H9 (cell line): ENCODE measurements at regions not wholly inside any gene's neighbourhood (a gene's known extent, or its start where the extent isn't known, plus 50 kb on each side); places are given as distances from the start of the nearest gene placed in this dataset.

Experiments used
- DNase-seq: peaks from one replicate; pipeline ENCODE4 v3.0.0-alpha.2; 2017
- H2AFZ ChIP-seq: one replicate; pipeline ENCODE4 v1.6.1; 2013; ENCODE audit warnings: mild to moderate bottlenecking, low read length, control low read depth, moderate library complexity
- H2AK5ac ChIP-seq: 2 replicates; pipeline ENCODE4 v1.6.1; 2013; ENCODE audit warnings: low read length, control low read depth, mixed read lengths; ENCODE audit not compliant: insufficient read length
- H2BK120ac ChIP-seq: one replicate; pipeline ENCODE4 v1.6.1; 2013; ENCODE audit warnings: low read depth, mild to moderate bottlenecking, low read length, control low read depth, inconsistent platforms; ENCODE audit not compliant: poor library complexity, severe bottlenecking
- H2BK12ac ChIP-seq: 2 replicates; pipeline ENCODE4 v1.6.1; 2013; ENCODE audit warnings: low read length, control low read depth, mixed read lengths, low read depth; ENCODE audit not compliant: insufficient read length
- H2BK15ac ChIP-seq: 2 replicates; pipeline ENCODE4 v1.6.1; 2013; ENCODE audit warnings: low read depth, low read length, control low read depth
- H2BK20ac ChIP-seq: one replicate; pipeline ENCODE4 v1.6.1; 2013; ENCODE audit warnings: low read depth, mild to moderate bottlenecking, low read length, control low read depth, inconsistent platforms; ENCODE audit not compliant: poor library complexity, severe bottlenecking
- H2BK5ac ChIP-seq: 2 replicates; pipeline ENCODE4 v1.6.1; 2013; ENCODE audit warnings: low read length, control low read depth, mixed read lengths; ENCODE audit not compliant: insufficient read length
- H3K14ac ChIP-seq: 2 replicates; pipeline ENCODE4 v1.6.1; 2013; ENCODE audit warnings: low read length, control low read depth; ENCODE audit not compliant: insufficient read depth
- H3K18ac ChIP-seq: 2 replicates; pipeline ENCODE4 v1.6.1; 2013; ENCODE audit warnings: low read depth, mild to moderate bottlenecking, mixed read lengths, low read length, control low read depth; ENCODE audit not compliant: insufficient read length
- H3K23ac ChIP-seq: 2 replicates; pipeline ENCODE4 v1.6.1; 2013; ENCODE audit warnings: low read length, control low read depth, mixed read lengths, low read depth; ENCODE audit not compliant: insufficient read length
- H3K23me2 ChIP-seq: 2 replicates; pipeline ENCODE4 v1.6.1; 2013; ENCODE audit warnings: low read depth, mild to moderate bottlenecking, mixed read lengths, low read length, control low read depth; ENCODE audit not compliant: insufficient read length, poor library complexity, severe bottlenecking
- H3K27ac ChIP-seq: 2 replicates; pipeline ENCODE4 v1.5.1; 2013; ENCODE audit warnings: low read length, control low read depth, mixed read lengths, low read depth; ENCODE audit not compliant: insufficient read length
- H3K27me3 ChIP-seq: 2 replicates; pipeline ENCODE4 v1.6.1; 2013; ENCODE audit warnings: low read length, control low read depth, inconsistent platforms; ENCODE audit not compliant: insufficient read depth
- H3K4ac ChIP-seq: 2 replicates; pipeline ENCODE4 v1.6.1; 2013; ENCODE audit warnings: low read depth, mild to moderate bottlenecking, control low read depth, inconsistent platforms, low read length, moderate library complexity
- H3K4me1 ChIP-seq: 2 replicates; pipeline ENCODE4 v1.6.1; 2013; ENCODE audit warnings: low read length, control low read depth, inconsistent platforms; ENCODE audit not compliant: insufficient read depth
- H3K4me2 ChIP-seq: 2 replicates; pipeline ENCODE4 v1.6.1; 2013; ENCODE audit warnings: low read length, control low read depth, mixed read lengths; ENCODE audit not compliant: insufficient read length, insufficient read depth
- H3K56ac ChIP-seq: 2 replicates; pipeline ENCODE4 v1.6.1; 2013; ENCODE audit warnings: low read depth, mild to moderate bottlenecking, mixed read lengths, low read length, control low read depth; ENCODE audit not compliant: insufficient read length
- H3K79me1 ChIP-seq: 2 replicates; pipeline ENCODE4 v1.6.1; 2013; ENCODE audit warnings: low read depth, mild to moderate bottlenecking, moderate library complexity, low read length, control low read depth, inconsistent platforms; ENCODE audit not compliant: insufficient read depth, poor library complexity, severe bottlenecking
- H3K79me2 ChIP-seq: 2 replicates; pipeline ENCODE4 v1.6.1; 2013; ENCODE audit warnings: low read length, control low read depth, inconsistent platforms; ENCODE audit not compliant: insufficient read depth
- H3K9ac ChIP-seq: 2 replicates; pipeline ENCODE4 v1.6.1; 2013; ENCODE audit warnings: low read length, control low read depth, mixed read lengths; ENCODE audit not compliant: insufficient read length; ENCODE audit errors: extremely low read depth
- H3K9me3 ChIP-seq: one replicate; pipeline ENCODE4 v1.6.1; 2013; ENCODE audit warnings: low read depth, low read length, inconsistent platforms; ENCODE audit not compliant: control insufficient read depth
- H3T11ph ChIP-seq: one replicate; pipeline ENCODE4 v1.6.1; 2013; ENCODE audit warnings: mild to moderate bottlenecking, low read length, control low read depth, inconsistent platforms
- H4K20me1 ChIP-seq: one replicate; pipeline ENCODE4 v1.6.1; 2013; ENCODE audit not compliant: control insufficient read depth, insufficient read length, insufficient read depth
- H4K5ac ChIP-seq: 2 replicates; pipeline ENCODE4 v1.6.1; 2013; ENCODE audit warnings: low read depth, mild to moderate bottlenecking, mixed read lengths, low read length, control low read depth; ENCODE audit not compliant: insufficient read length
- H4K8ac ChIP-seq: replicated peaks from 2 replicates; pipeline ENCODE4 v1.6.1; 2013; ENCODE audit warnings: low read length, control low read depth, mixed read lengths, low read depth; ENCODE audit not compliant: insufficient read length
- H4K91ac ChIP-seq: 2 replicates; pipeline ENCODE4 v1.6.1; 2013; ENCODE audit warnings: low read depth, mild to moderate bottlenecking, moderate library complexity, mixed read lengths, low read length, control low read depth; ENCODE audit not compliant: insufficient read length
- H3K27ac Mint-ChIP-seq, 3 experiments: 2 replicates in 2 of 3; 3 replicates in 1 of 3; pipeline ENCODE4 v1.8.0; 2020 to 2021; ENCODE audit warnings: mixed read lengths in 3 of 3, mild to moderate bottlenecking in 1 of 3, moderate library complexity in 1 of 3
- H3K27me3 Mint-ChIP-seq: 2 replicates; pipeline ENCODE4 v1.8.0; 2021; ENCODE audit warnings: low read depth, mild to moderate bottlenecking, moderate library complexity, mixed read lengths
- H3K36me3 Mint-ChIP-seq, 3 experiments: 2 replicates in 2 of 3; 3 replicates in 1 of 3; pipeline ENCODE4 v1.8.0; 2020 to 2021; ENCODE audit warnings: low read depth in 3 of 3, mixed read lengths in 3 of 3; ENCODE audit not compliant: insufficient read depth in 1 of 3
- H3K4me1 Mint-ChIP-seq, 2 experiments: 2 replicates each; pipeline ENCODE4 v1.8.0; 2020; ENCODE audit warnings: mixed read lengths in 2 of 2
- H3K4me3 Mint-ChIP-seq, 2 experiments: 2 replicates in 1 of 2; 3 replicates in 1 of 2; pipeline ENCODE4 v1.8.0; 2020 to 2021; ENCODE audit warnings: mild to moderate bottlenecking in 2 of 2, mixed read lengths in 2 of 2, moderate library complexity in 1 of 2
- H3K9me3 Mint-ChIP-seq, 2 experiments: 2 replicates in 1 of 2; 3 replicates in 1 of 2; pipeline ENCODE4 v1.8.0; 2020; ENCODE audit warnings: mild to moderate bottlenecking in 2 of 2, mixed read lengths in 2 of 2, moderate library complexity in 1 of 2
- WGBS: extraction: QIAGEN DNeasy Blood & Tissue Kit; methylation state at CpG from one replicate; pipeline ENCODE4 v1.1.7; 2013; ENCODE audit warnings: missing lambda C conversion rate, low lambda C conversion rate, mixed read lengths; ENCODE audit not compliant: insufficient read length; ENCODE audit errors: extremely low coverage; 5-methylcytosine and 5-hydroxymethylcytosine counted together
- TF ChIP-seq, protein P1 (sequence below): fragments of 200-600 bp; sonication (generic); conservative IDR thresholded peaks from 3 replicates; pipeline ENCODE4 v1.8.0; 2021; ENCODE audit warnings: antibody characterized with exemption, mild to moderate bottlenecking

GRCh38 chr19:30137747-30138146, 195.7 kb downstream of the URI1 start:
- H3K4me3 Mint-ChIP-seq, result no peak overlapping the region
- no peaks in the 10 kb centered on the region for H3K23me2 ChIP-seq
- H2AFZ ChIP-seq, result no peak overlapping the region
- H2BK20ac ChIP-seq, result no peak overlapping the region
- no peak overlapping the region for H2BK12ac ChIP-seq
- H3K9me3 ChIP-seq, result no peaks in the 10 kb centered on the region
- no peak overlapping the region for H3K18ac ChIP-seq
- H2BK120ac ChIP-seq, result no peak overlapping the region
- no peak overlapping the region for H3K14ac ChIP-seq
- no peak overlapping the region for H4K91ac ChIP-seq
- H3K9me3 Mint-ChIP-seq, result no peaks in the 10 kb centered on the region
- H3K36me3 Mint-ChIP-seq, result no peaks in the 10 kb centered on the region
- TF ChIP-seq, protein P1, sequence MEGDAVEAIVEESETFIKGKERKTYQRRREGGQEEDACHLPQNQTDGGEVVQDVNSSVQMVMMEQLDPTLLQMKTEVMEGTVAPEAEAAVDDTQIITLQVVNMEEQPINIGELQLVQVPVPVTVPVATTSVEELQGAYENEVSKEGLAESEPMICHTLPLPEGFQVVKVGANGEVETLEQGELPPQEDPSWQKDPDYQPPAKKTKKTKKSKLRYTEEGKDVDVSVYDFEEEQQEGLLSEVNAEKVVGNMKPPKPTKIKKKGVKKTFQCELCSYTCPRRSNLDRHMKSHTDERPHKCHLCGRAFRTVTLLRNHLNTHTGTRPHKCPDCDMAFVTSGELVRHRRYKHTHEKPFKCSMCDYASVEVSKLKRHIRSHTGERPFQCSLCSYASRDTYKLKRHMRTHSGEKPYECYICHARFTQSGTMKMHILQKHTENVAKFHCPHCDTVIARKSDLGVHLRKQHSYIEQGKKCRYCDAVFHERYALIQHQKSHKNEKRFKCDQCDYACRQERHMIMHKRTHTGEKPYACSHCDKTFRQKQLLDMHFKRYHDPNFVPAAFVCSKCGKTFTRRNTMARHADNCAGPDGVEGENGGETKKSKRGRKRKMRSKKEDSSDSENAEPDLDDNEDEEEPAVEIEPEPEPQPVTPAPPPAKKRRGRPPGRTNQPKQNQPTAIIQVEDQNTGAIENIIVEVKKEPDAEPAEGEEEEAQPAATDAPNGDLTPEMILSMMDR, result no peak
- H3K27ac Mint-ChIP-seq, result no peak overlapping the region
- no peaks in the 10 kb centered on the region for H4K20me1 ChIP-seq
- H3K27ac ChIP-seq, result no peak overlapping the region
- no peak overlapping the region for H3K23ac ChIP-seq
- no peak overlapping the region for H4K5ac ChIP-seq
- H3T11ph ChIP-seq, result no peak overlapping the region
- H3K27me3 Mint-ChIP-seq, result peaks cover 4% of the 10 kb centered on the region; the same call in 1 of the 2 replicates
- no peak overlapping the region for H2BK5ac ChIP-seq
- no peak overlapping the region for H4K8ac ChIP-seq
- no peak for DNase-seq
- no peak overlapping the region for H3K4me2 ChIP-seq
- peaks cover 3% of the 10 kb centered on the region in 2 experiments; a peak in 2 of 4 replicates for H3K4me1 Mint-ChIP-seq
- H2BK15ac ChIP-seq, result no peak overlapping the region
- H3K79me2 ChIP-seq, result no peaks in the 10 kb centered on the region
- WGBS, result no CpG with 5 or more reads among the region's 5 CpGs
- no peaks in the 10 kb centered on the region for H3K79me1 ChIP-seq
- no peak overlapping the region for H3K56ac ChIP-seq
- no peaks in the 10 kb centered on the region for H3K4me1 ChIP-seq
- no peak overlapping the region for H3K4ac ChIP-seq
- H3K27me3 ChIP-seq, result no peaks in the 10 kb centered on the region
- no peak overlapping the region for H3K9ac ChIP-seq
- H2AK5ac ChIP-seq, result no peak overlapping the region
